ENCODE measurements at regions not wholly inside any gene's neighbourhood (a gene's known extent, or its start where the extent isn't known, plus 50 kb on each side); places are given as distances from the start of the nearest gene placed in this dataset.

DNA sequence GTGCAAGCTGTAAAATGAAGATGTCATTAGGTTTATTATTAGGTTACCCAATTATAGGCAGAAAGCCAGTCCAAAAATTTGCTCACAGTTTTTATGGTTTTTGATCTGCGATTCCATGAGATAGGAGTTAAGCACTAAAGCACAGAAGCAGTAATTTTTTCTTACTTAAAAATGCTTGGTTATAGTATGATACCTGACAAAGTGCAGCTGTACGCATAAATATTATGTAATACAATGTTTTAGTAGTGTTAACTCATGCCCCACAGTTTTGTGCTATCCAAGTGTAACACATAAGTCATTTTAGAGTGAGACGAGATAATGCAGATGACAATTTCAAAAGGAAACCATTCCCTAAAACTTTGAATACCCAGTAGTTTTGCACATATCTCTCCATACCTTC, 357.8 kb downstream of the TMA16 start:
- no peak for DNase-seq (ENCODE audit: extremely low read depth, low read depth)
- TF ChIP-seq, protein P1, sequence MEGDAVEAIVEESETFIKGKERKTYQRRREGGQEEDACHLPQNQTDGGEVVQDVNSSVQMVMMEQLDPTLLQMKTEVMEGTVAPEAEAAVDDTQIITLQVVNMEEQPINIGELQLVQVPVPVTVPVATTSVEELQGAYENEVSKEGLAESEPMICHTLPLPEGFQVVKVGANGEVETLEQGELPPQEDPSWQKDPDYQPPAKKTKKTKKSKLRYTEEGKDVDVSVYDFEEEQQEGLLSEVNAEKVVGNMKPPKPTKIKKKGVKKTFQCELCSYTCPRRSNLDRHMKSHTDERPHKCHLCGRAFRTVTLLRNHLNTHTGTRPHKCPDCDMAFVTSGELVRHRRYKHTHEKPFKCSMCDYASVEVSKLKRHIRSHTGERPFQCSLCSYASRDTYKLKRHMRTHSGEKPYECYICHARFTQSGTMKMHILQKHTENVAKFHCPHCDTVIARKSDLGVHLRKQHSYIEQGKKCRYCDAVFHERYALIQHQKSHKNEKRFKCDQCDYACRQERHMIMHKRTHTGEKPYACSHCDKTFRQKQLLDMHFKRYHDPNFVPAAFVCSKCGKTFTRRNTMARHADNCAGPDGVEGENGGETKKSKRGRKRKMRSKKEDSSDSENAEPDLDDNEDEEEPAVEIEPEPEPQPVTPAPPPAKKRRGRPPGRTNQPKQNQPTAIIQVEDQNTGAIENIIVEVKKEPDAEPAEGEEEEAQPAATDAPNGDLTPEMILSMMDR (IDR thresholded peaks at IDR 0.05; ENCODE audit: low read depth, low read length), result no peak

DNA sequence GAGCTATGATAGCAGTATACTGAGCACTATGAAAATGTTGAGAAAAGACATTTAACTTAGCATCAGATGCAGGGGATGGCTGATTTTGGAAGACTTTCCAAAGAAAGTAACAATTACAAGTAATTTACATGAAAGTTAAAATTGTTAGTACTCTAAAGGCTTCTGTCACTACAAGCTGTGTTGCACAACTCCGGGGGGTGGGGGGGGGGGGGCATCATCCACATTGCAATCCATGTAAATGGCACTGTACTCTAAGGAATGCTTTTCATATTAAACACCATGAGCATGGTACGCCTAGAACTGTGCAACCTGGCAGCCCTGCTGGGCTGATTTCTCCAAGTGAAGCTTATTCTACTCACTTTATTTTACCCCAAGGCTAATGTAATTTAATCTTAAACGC, 363.4 kb downstream of the TMA16 start:
- TF ChIP-seq, protein P1 (IDR thresholded peaks at IDR 0.05; ENCODE audit: low read depth, low read length), result no peak
- DNase-seq (ENCODE audit: extremely low read depth, low read depth), result no peak

DNA sequence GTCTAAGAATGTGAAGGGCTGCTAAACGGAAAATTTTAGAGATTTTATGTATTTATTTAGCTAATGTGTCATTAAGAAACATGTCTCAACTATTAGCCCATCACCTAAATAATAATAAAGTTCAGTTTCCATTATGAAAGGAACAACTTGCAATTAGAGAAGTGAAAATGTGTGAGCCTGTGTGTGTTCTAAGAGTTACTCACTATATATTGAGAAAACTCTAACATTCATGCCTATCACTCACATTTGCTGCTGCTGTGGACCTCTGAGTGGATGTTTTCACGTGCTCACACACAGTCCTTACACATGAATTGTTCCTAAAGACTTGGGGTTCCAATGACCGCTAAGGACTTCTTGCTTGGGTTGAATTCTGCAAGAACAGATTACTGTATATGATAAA, 364.0 kb downstream of the TMA16 start:
- DNase-seq (ENCODE audit: extremely low read depth, low read depth), result no peak
- TF ChIP-seq, protein P1 (IDR thresholded peaks at IDR 0.05; ENCODE audit: low read depth, low read length), result no peak

DNA sequence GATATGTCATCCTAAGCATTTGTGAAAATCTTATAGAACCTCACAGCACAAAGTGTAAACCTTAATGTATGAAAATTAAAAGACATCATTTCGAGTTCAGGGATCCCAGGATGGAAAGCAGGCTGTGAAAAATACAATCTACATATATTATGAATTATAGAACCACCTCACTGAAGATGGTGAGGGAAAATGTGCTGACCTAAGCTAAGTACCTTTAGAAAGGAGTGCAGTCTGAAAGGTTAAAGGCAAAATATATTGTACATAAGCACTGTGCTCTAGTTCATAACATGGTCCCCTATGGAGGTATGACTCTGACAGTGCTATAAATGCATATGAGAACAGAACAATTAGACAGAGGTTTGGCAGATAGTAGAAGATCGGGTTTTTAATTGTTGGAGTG, 368.6 kb downstream of the TMA16 start:
- TF ChIP-seq, protein P1 (IDR thresholded peaks at IDR 0.05; ENCODE audit: low read depth, low read length), result no peak
- no peak for DNase-seq (ENCODE audit: extremely low read depth, low read depth)

DNA sequence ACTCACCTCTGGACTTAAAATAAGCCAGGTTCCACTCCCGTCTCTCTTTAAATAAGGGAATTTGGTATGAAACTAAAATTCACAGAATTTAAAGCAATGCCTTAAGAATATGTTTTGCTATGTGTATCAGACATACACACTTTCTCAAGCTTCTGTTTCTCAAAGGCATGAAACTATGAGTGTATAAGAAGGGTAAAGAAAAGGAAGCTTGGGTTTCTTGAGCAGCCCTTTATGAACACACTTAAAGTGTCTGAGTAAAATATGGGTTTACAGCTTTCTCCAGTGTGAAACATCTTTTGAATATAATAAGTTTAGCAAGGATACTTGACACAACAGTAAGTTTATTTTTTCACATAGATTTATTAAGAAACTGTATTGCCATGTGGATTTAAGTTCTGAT, 370.5 kb downstream of the TMA16 start:
- no peak for DNase-seq (ENCODE audit: extremely low read depth, low read depth)
- TF ChIP-seq, protein P1 (IDR thresholded peaks at IDR 0.05; ENCODE audit: low read depth, low read length), result no peak

DNA sequence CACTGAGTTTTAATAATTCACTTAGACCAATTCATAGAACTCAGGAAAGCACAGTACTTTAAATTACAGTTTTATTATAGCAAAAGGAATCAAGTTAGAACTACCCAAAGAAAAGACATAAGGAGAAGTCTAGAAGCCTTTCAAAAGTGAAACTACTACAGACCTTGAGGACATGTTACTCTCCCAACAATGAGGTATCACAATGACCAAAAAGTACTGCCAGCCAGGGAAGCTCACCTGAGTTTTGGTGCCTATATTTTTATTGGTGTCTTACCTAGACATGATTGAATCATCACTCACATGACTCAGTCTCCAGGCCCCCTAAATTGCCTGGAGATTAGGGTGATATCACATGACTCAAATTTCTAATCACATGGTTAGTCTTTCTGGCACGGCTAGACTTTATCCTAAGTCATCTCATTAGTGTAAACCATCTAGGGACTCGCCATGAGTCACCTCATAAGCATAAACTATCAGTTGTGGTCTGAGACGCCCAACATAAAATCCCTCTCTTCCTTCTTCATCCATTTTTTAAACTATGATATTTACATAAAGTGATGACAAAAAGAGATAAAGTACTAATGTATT, 372.3 kb downstream of the TMA16 start:
- no peak for DNase-seq (ENCODE audit: extremely low read depth, low read depth)
- TF ChIP-seq, protein P1 (IDR thresholded peaks at IDR 0.05; ENCODE audit: low read depth, low read length), result no peak

DNA sequence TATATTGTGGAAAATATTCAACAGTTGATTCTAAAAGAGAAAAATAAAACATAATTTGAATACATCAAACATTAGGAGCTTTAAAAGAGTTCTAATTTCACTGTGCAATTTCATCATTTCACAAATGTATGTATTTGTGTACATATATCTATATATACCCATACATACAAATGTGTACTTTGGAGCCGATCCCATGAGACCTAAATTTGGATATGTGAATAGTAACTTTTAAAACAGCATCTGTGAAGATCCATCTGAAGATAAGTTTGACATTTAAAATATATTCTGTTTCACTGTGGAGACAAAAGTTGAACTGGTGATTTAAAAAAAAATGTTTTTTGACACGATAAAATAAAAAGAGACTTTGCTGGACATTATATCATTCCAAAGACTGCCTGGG, 374.0 kb downstream of the TMA16 start:
- DNase-seq (ENCODE audit: extremely low read depth, low read depth), result no peak
- TF ChIP-seq, protein P1 (IDR thresholded peaks at IDR 0.05; ENCODE audit: low read depth, low read length), result no peak

Data from AG09319 (cell line).